Karpas-422 (cell line): ENCODE measurements at regions not wholly inside any gene's neighbourhood (a gene's known extent, or its start where the extent isn't known, plus 50 kb on each side); places are given as distances from the start of the nearest gene placed in this dataset.

ENCODE experiments used
- DNase-seq: peaks from one replicate; pipeline ENCODE4 v3.0.0-alpha.2; 2015
- H2AFZ ChIP-seq: fragments of 200-600 bp; sonication (generic); 2 replicates; pipeline ENCODE4 v1.6.1; 2014; ENCODE audit warnings: antibody characterized with exemption, low read length, mixed read lengths
- H3K27ac ChIP-seq: fragments of 200-600 bp; sonication (generic); 2 replicates; pipeline ENCODE4 v1.5.1; 2014; ENCODE audit warnings: mild to moderate bottlenecking, low read length, moderate library complexity
- H3K27me3 ChIP-seq: fragments of 200-600 bp; sonication (generic); 2 replicates; pipeline ENCODE4 v1.6.1; 2014; ENCODE audit warnings: low read length, mixed read lengths
- H3K36me3 ChIP-seq: fragments of 200-600 bp; sonication (generic); 2 replicates; pipeline ENCODE4 v1.6.1; 2014; ENCODE audit warnings: low read length, mixed read lengths; ENCODE audit not compliant: insufficient read depth
- H3K4me1 ChIP-seq: fragments of 200-600 bp; sonication (generic); 2 replicates; pipeline ENCODE4 v1.6.1; 2014; ENCODE audit warnings: mild to moderate bottlenecking, low read length, mixed read lengths
- H3K4me2 ChIP-seq: fragments of 200-600 bp; sonication (generic); 2 replicates; pipeline ENCODE4 v1.6.1; 2014; ENCODE audit warnings: low read length, low read depth, mild to moderate bottlenecking; ENCODE audit not compliant: poor library complexity, severe bottlenecking
- H3K4me3 ChIP-seq: fragments of 200-600 bp; sonication (generic); 2 replicates; pipeline ENCODE4 v1.5.1; 2014; ENCODE audit warnings: mild to moderate bottlenecking, antibody characterized with exemption, low read length, mixed read lengths
- H3K79me2 ChIP-seq: fragments of 200-600 bp; sonication (generic); 2 replicates; pipeline ENCODE4 v1.6.1; 2014; ENCODE audit warnings: mild to moderate bottlenecking, low read length, mixed read lengths
- H3K9ac ChIP-seq: fragments of 200-600 bp; sonication (generic); 2 replicates; pipeline ENCODE4 v1.6.0; 2014; ENCODE audit warnings: low read length
- H3K9me2 ChIP-seq: fragments of 200-600 bp; sonication (generic), shearing (Covaris generic); replicated peaks from 2 replicates; pipeline ENCODE4 v1.6.0; 2014; ENCODE audit warnings: mild to moderate bottlenecking, low read length, moderate library complexity; ENCODE audit not compliant: insufficient read depth
- H3K9me3 ChIP-seq: fragments of 300-700, 200-600 bp; sonication (generic); 2 replicates; pipeline ENCODE4 v1.6.1; 2014; ENCODE audit warnings: low read length, mixed read lengths
- H4K20me1 ChIP-seq: fragments of 200-600 bp; sonication (generic); 2 replicates; pipeline ENCODE4 v1.6.1; 2014; ENCODE audit warnings: mild to moderate bottlenecking, antibody characterized with exemption, low read length, low read depth; ENCODE audit not compliant: insufficient read depth

DNA sequence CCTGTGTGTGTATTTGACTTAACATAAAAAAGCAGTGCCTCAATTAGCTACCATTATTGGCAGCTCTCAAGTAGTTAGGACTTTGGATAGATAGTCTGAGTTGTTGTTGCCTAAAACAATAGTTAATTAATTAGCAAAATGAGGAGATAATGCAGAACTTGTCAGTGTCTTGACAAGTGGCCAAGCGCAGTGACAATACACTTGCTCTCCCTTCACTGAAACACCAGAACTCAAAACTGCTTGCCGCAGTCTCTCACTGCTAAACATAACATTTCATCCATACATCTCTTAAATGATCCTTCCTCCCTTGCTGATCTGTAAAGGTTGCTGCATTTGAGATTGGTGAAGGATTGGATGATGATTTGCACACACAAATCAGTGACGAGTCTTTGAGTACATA is 61.7 kb downstream of the ARHGAP35 start:
- peaks cover 56% of the 10 kb centered on the region for H3K4me1 ChIP-seq
- no peak overlapping the region for H3K4me3 ChIP-seq
- peaks cover 95% of the 10 kb centered on the region for H3K79me2 ChIP-seq

DNA sequence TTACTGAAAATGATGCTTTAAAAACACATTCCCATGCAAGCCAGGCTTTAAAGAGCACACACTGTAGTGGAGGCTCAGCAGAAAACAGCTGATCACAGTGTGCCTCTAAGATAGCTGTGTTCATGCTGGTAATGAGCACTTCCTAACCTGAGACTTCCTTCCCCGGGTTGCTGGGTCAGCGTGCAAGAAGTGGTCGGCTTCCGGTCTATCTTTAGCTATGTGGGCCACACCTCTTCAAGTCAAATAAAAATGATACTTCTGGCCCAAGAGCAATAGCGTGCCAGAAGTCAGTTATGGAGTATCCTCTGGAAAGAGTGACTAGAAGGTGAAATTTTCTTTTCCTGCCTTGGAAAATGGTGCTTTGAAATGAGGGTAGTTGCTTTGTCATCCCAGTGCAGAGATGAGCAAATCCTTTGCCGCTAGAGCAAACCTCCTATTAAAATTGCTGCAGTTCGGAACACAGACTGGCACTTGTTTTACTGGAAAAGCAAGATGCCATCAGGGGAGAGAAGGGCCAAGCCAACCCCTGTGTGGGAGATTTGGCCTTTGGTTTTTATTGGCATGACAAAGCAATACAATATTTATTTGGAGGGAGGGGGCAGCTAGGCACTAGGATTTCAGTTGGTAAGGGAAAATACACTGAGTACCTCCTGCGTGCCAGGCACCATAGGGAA is 64.2 kb downstream of the ARHGAP35 start:
- H3K79me2 ChIP-seq: peaks cover 94% of the 10 kb centered on the region
- peaks cover 13% of the 10 kb centered on the region; the same call in 1 of the 2 replicates for H3K36me3 ChIP-seq
- H3K4me3 ChIP-seq: no peak overlapping the region
- H3K9me3 ChIP-seq: no peaks in the 10 kb centered on the region
- peaks cover 25% of the 10 kb centered on the region for H4K20me1 ChIP-seq
- H3K9ac ChIP-seq: peak overlapping the region; percentile 35
- DNase-seq: peak; percentile 75
- H3K27ac ChIP-seq: peak overlapping the region; percentile 48
- no peaks in the 10 kb centered on the region for H3K27me3 ChIP-seq
- peak overlapping the region; percentile 33 for H3K4me2 ChIP-seq
- no peaks in the 10 kb centered on the region for H3K9me2 ChIP-seq
- no peak overlapping the region for H2AFZ ChIP-seq
- H3K4me1 ChIP-seq: peaks cover 63% of the 10 kb centered on the region

More for the DNA sequence above, 61.7 kb downstream of the ARHGAP35 start:
- Histone ChIP-seq H3K27me3 (no peaks in the 10 kb centered on the region), H2AFZ (no peak overlapping the region), H4K20me1 (peaks cover 25% of the 10 kb centered on the region), H3K27ac (no peak overlapping the region), H3K36me3 (peaks cover 26% of the 10 kb centered on the region), H3K9me2 (no peaks in the 10 kb centered on the region), H3K4me2 (no peak overlapping the region), H3K9me3 (no peaks in the 10 kb centered on the region), H3K9ac (no peak overlapping the region)
- no peak for DNase-seq

DNA sequence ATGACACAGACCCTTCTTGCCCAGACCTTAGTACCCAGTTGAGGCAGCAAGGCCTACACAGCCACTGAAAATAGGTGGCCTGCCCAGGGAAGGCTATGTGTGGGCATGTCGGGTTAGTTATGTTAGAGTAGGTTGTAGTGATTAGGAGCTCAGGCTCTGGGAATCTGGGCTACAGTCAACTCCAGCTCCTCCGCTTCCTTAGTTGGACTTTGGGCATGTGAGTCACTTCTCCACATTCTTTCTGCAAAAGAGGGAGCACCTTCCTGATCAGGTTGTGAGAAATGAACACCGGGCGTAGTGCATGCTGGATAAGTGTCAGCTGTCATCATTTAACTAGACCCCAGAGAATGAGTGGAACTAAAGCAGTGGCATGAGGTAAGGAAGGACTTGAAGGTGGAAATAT is 64.8 kb downstream of the ARHGAP35 start:
- Histone ChIP-seq H4K20me1 (peaks cover 28% of the 10 kb centered on the region), H3K9ac (peak overlapping the region; percentile 10; the same call in 1 of the 2 replicates), H3K79me2 (peaks cover 94% of the 10 kb centered on the region), H3K4me1 (peaks cover 63% of the 10 kb centered on the region), H3K4me3 (no peak overlapping the region), H3K9me2 (no peaks in the 10 kb centered on the region), H3K4me2 (peak overlapping the region; percentile 33), H2AFZ (no peak overlapping the region), H3K36me3 (peaks cover 8% of the 10 kb centered on the region; the same call in 1 of the 2 replicates), H3K27ac (peak overlapping the region; percentile 48), H3K9me3 (no peaks in the 10 kb centered on the region), H3K27me3 (no peaks in the 10 kb centered on the region)
- DNase-seq: no peak

DNA sequence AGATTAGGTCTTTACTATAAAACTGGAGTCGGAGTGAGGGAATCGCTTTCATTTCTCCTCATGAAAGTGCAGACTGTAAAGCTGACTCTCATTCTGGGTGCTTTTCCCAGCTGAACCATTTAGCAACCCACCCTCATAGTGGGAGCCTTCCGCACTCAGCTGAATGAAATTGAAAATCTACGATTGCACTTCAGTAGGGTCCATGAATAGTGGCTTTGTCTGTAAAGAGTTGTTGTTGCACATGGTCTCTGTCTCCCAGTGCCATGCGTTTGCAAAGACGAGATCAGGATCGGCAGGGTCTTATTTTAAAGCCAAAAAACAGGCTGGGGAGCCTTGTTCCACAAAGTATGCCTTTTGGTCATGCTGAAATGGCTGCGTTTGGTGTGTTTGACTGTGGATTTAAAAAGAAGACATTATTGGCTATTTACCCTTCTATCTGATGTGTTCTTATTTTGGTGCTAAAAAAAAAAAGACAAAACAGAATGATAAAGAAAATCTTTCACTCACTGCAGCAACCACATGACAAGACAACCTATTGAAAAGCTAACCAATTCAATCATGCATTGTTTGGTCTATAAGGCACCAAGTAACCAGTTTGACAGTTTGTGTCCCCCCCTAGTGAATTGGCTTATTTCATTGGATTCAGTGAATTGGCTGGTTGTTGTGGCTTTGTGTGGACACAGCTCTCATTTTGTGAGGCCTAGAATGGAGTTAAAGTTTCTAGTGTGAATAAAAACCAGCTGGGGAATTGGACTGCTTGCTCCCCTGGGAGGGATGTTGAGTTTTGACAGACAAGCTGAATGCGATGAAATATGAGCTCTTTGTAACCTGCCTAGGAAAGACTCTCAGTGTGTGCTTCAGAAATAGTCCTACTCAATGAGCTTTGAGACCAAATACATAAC is 65.6 kb downstream of the ARHGAP35 start:
- Histone ChIP-seq H3K4me1 (peaks cover 63% of the 10 kb centered on the region), H4K20me1 (peaks cover 28% of the 10 kb centered on the region), H3K79me2 (peaks cover 94% of the 10 kb centered on the region), H3K27me3 (no peaks in the 10 kb centered on the region), H3K4me2 (peak overlapping the region; percentile 40), H3K9me3 (no peaks in the 10 kb centered on the region), H3K9ac (peak overlapping the region; percentile 14; the same call in 1 of the 2 replicates), H3K9me2 (no peaks in the 10 kb centered on the region), H3K36me3 (peaks cover 1% of the 10 kb centered on the region; the same call in 1 of the 2 replicates), H2AFZ (no peak overlapping the region), H3K27ac (peak overlapping the region; percentile 63; the same call in 1 of the 2 replicates), H3K4me3 (no peak overlapping the region)
- peak; percentile 60 for DNase-seq

DNA sequence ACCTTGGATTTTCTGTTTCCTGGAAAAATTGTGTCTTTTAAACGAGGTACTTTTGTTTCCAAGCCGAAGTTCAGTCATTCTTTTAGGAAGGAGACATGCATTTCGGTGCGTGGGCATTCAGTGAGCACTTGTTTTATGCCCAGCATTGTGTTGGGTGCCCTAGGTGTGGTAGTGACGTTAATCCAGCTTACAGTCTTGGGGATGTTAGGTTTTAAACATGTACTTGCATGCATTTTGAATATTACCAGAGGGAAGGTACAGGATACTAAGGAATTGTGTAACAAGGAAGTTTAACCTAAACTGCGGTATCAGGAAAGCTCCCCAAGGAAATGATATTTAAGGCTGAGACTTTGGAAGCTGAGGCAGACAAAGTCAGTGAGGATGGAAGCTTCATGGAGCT is 66.3 kb downstream of the ARHGAP35 start:
- peaks cover 59% of the 10 kb centered on the region for H3K4me1 ChIP-seq
- 0 out of 2 replicates have a peak overlapping the region, but pooled peaks have one; percentile 1 for H3K9ac ChIP-seq
- no peaks in the 10 kb centered on the region for H3K9me2 ChIP-seq
- H3K4me2 ChIP-seq: peak overlapping the region; percentile 40
- DNase-seq: no peak
- H3K36me3 ChIP-seq: no peaks in the 10 kb centered on the region; the same call in 1 of the 2 replicates
- no peak overlapping the region for H2AFZ ChIP-seq
- H3K4me3 ChIP-seq: no peak overlapping the region
- H3K27me3 ChIP-seq: no peaks in the 10 kb centered on the region
- H4K20me1 ChIP-seq: peaks cover 28% of the 10 kb centered on the region
- H3K9me3 ChIP-seq: no peaks in the 10 kb centered on the region
- peak overlapping the region; percentile 63; the same call in 1 of the 2 replicates for H3K27ac ChIP-seq
- peaks cover 94% of the 10 kb centered on the region for H3K79me2 ChIP-seq

DNA sequence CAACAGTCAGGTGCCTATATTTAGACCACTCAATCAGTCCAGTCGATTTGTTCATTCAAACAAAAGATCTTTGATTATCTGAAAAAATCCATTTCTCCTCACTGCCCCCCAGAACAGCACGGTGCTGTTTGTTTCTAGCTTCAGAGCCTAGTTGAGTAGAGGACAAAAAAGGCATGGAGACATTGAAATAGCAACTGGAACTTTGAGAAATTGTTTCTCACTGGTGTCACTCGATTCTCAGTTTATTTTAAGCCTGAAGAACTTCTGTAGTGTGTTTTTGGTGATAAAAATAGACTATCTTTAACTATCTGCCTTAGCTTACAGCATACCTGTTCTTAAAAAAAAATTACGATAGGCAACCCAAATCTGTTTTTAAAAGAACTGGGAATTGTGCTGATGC is 67.1 kb downstream of the ARHGAP35 start:
- H3K4me3 ChIP-seq: no peak overlapping the region
- H3K36me3 ChIP-seq: no peaks in the 10 kb centered on the region
- H2AFZ ChIP-seq: no peak overlapping the region
- peaks cover 28% of the 10 kb centered on the region for H4K20me1 ChIP-seq
- no peaks in the 10 kb centered on the region for H3K27me3 ChIP-seq
- peak overlapping the region; percentile 40 for H3K4me2 ChIP-seq
- H3K9me3 ChIP-seq: no peaks in the 10 kb centered on the region
- H3K9ac ChIP-seq: no peak overlapping the region; the same call in 1 of the 2 replicates
- peak overlapping the region; percentile 63 for H3K27ac ChIP-seq
- no peak for DNase-seq
- peaks cover 51% of the 10 kb centered on the region for H3K4me1 ChIP-seq
- H3K79me2 ChIP-seq: peaks cover 94% of the 10 kb centered on the region
- no peaks in the 10 kb centered on the region for H3K9me2 ChIP-seq

DNA sequence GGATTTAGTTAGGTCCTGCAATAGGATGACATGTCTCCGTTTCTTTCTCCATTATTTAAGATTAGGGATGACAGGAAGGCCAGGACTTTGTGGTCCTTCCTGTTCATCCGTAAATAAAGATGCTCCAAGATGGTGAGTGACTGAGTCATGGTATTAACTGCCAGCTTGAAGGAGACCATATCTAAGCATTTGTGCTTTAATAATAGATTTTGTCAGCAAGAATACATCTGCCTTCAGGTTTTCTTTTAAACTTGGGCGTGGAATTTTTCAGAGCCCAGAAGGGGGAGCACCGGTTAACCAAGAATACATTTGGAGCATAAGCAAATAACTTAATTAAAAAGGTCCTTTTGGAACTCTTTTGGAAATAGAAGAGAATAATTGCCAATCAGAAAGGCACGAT is 68.2 kb downstream of the ARHGAP35 start:
- H3K27ac ChIP-seq: no peak overlapping the region
- peaks cover 28% of the 10 kb centered on the region for H4K20me1 ChIP-seq
- no peak for DNase-seq
- no peak overlapping the region for H3K9ac ChIP-seq
- no peaks in the 10 kb centered on the region for H3K36me3 ChIP-seq
- no peaks in the 10 kb centered on the region for H3K9me2 ChIP-seq
- H3K79me2 ChIP-seq: peaks cover 99% of the 10 kb centered on the region
- no peaks in the 10 kb centered on the region for H3K9me3 ChIP-seq
- H2AFZ ChIP-seq: no peak overlapping the region
- H3K4me1 ChIP-seq: peaks cover 43% of the 10 kb centered on the region
- H3K4me2 ChIP-seq: no peak overlapping the region
- H3K27me3 ChIP-seq: no peaks in the 10 kb centered on the region
- H3K4me3 ChIP-seq: no peak overlapping the region

DNA sequence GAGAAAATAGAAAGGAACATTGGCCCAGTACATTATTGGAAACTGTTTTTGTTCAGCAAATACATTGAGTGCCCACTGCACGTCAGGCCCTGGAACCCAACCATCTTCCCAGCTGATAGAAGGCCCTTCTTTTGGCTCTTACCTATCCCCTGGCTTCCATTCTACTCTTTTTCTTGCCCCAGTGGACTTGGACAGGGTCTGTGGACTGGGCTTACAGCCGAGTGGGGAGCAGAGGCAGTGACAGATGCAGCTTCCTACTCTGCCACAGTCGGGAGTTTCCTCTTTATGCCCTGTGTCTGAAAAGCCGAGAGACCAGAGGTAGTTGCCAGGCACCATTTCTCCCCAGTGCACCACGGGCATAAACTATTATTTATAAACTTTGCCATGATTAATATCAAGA is 70.4 kb downstream of the ARHGAP35 start:
- no peak for DNase-seq
- no peaks in the 10 kb centered on the region for H3K27me3 ChIP-seq
- peaks cover 20% of the 10 kb centered on the region for H3K4me1 ChIP-seq
- H3K4me3 ChIP-seq: no peak overlapping the region
- H3K27ac ChIP-seq: peak overlapping the region; percentile 8; the same call in 1 of the 2 replicates
- H3K9me2 ChIP-seq: no peaks in the 10 kb centered on the region
- peaks cover 14% of the 10 kb centered on the region for H4K20me1 ChIP-seq
- H3K9me3 ChIP-seq: no peaks in the 10 kb centered on the region
- H3K4me2 ChIP-seq: no peak overlapping the region
- H3K79me2 ChIP-seq: peaks cover 98% of the 10 kb centered on the region
- H2AFZ ChIP-seq: no peak overlapping the region
- no peak overlapping the region for H3K9ac ChIP-seq
- H3K36me3 ChIP-seq: no peaks in the 10 kb centered on the region
